ENCODE measurements at regions not wholly inside any gene's neighbourhood (a gene's known extent, or its start where the extent isn't known, plus 50 kb on each side); places are given as distances from the start of the nearest gene placed in this dataset.

DNA sequence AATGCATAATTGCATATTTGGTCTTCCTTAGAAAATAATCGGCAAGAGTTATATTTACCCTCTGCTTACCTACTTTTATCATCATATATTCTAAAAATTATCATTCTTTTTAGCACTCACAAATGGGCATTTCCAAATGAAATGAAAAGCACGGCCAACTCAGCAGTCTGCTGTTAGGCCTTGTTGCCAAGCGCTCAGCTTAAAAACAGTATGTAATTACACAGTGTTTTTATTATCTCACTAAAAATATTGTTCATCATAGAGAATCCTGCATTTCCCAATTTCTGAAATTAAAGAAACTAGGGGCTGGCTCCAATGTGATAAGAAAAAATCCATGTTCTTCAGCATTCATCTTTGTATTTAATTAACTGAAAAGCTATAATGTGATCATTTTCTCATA, 391.7 kb upstream of the ADARB2 start:
- DNase-seq, result no peak

DNA sequence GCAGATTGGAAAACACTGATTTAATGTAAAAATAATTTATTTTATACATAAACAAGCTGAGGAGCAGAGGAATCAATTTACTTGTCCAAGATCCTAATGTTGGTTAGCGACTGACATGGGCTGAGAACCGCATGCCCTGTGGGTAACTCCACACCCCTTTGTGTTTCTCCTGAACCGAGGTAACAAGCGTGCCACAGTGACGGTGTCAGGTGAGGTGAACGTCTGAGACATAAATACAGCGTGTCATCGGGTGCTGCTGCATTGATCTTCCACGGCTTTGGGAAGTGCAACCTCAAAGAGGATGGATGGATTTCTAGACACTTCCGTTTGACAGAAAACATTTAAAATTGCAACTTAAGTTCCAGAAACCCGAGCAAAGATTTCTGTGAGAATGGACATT, 386.8 kb upstream of the ADARB2 start:
- DNase-seq, result no peak

DNA sequence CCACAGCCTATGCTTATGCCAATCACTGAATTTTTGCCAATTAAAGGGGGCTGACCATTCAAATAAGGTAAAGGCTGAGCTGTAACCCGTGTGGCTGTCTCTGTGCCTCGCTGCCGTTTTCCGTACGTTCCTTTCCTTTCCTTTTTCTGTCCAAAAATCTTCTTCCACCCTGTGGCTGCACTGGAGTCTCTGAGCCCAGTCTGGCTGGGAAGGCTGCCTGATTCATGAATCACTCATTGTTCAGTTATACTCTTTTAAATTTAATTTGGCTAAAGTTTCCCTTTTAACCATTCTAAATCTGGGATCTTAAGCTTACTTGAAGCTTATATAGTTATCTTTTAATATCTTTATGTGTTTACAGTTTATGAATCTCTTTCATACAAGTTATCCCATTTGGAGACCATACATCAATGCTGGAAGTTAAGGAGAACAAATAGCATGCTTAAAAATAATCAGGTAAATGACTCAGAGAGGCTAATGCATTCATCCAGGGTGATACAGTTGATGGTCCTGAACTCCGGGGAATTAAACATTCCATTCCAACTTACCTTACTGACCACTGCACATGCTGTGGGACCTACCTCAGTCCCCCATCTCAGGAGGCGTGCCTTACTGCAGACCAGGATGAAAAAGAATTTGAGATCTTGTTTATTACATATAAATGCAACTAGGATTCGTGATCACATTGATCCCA, 385.3 kb upstream of the ADARB2 start:
- no peak for DNase-seq

DNA sequence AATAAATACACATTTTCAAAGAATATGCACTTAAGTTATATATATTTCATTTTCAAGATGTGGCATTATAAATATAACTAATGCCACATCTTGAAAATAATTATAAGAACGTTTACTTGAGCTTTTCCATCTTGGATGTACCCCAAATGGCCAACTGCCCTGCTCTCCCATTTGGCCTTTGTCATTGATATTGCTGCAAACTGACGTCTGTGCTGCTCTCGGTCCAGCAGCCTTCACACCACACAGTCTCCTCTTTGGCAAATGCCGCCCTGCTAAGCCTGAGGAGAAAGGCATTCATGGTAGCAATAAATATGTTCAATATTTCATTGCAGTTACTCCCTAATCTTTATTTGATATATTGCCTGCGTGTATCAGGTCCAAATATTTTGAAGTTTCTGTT, 384.6 kb upstream of the ADARB2 start:
- no peak for DNase-seq

DNA sequence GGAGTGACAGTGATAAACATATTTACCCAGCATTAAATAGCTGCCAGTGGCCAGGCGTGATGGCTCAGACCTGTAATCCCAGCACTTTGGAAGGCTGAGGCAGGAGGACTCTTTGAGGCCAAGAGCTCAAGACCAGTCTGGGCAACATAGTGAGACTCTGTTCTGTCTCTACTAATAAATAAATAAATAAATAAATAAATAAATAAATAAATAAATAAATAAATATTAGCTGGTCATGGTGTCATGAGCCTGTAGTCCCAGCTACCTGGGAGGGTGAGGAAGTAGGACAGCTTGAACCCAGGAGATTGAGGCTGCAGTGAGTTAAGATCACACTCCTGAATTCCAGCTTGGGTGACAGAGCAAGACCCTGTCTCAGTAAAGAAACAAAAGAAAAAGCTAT, 384.0 kb upstream of the ADARB2 start:
- no peak for DNase-seq

DNA sequence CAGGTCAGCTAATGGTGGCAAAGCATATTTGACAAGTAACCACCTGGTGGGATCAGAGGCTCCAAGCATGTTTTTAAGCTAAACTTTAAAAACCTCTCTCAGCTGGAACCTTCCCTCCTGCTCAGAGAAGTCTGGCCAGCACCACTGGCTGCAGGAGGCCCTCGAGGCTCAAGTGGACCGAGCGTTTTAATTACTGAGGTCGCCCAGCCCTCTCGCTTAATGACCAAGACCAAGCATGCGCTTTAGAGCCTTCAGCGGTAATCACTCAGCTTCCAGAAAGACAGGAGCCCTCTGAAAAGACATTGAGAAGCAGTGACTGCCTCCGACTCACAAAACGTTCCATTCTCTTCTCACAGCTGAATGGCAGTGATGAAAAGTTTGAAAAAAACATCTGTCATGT, 383.4 kb upstream of the ADARB2 start:
- no peak for DNase-seq

DNA sequence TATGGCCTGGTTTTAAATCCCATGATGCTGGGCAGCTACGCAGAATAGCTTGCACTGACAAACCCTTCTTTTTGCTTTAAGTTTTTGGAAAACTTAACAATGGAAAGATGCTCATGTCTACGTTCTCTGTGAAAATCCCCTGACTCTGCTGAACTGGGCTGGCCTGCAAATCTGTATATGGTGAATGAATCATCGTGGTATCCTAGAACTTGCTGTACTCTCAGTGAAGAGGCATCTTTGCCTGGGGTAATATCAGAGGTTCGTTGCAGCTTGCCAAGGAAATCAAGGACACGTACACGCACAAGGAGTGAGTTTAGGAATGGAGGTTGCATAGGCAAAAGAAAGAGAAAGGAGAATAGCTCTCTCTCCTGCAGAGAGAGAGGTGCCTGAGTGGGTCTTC, 382.0 kb upstream of the ADARB2 start:
- no peak for DNase-seq

DNA sequence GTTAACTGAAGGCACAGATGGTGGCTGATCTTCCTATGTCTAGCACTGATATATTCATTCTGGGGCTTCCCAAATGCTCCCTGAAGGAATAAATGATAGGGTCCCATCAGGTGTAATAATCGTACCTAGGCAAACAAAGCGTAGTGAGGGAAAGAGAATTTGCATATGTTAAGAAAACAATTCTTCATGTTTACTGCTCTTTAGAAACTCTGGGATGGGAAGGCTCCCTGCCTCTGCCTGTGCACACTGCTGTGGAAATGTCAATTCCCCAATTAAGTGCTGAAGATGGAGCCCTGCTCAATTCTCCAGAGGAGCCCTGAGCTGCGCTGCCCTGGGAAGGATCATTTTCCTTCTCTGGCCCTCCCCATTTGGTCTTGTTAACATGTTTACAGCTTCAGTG, 380.9 kb upstream of the ADARB2 start:
- no peak for DNase-seq

DNA sequence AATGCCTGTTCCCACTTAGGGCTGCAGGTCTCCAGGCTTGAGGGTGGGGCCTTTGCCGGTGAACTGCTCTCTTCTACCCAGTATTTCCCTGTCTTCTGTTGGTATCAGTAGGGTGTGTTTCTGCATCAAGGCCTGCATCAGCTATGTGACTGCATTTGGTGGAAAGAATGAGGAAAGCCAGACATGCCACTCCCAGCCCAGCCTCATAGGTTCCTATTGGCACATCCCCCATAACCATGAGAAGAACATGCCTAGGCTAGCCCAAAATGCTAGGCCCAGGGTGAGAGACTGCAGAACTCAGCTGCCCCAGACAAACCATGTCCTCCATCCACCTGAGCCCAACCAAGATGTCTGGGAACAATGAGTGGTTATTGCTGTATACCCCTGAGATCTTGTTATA, 380.3 kb upstream of the ADARB2 start:
- DNase-seq, result no peak

DNA sequence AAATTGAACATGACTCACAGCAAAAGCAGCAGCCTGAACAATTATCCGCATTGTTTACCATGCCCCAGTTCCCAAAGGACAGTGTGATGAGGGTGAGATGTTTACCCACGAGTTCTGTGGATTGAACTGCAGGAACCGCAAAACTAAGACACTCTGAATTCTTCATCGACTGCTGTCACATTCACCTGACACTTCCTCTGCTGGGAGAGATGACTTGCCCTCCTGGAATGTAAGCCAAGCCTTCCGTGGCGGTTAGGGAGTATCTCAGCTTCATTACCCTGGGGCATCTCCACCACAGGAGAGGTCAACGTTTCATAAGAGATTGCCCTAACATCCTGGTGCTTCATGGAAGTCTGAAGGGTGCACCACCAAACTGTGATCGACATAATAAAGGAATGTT, 374.6 kb upstream of the ADARB2 start:
- DNase-seq, result no peak

DNA sequence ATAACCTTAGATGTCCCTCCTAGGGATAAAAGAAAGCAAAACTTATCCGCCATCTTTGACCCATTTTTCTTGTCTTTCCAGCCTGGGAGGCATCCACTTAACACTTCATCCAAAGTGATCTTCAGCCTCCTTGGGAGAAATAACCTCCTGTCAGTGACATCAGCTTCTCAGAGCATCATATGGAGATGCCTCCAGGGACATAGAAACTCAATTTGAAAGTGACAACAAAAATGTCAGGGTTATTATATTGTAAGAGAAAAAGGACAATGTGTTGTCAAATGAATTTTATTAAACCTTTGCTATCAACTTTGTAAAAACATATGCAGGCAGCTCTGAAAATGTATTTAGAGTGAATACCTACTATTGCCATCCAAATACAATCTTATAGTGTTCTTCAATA, 371.2 kb upstream of the ADARB2 start:
- no peak for DNase-seq

DNA sequence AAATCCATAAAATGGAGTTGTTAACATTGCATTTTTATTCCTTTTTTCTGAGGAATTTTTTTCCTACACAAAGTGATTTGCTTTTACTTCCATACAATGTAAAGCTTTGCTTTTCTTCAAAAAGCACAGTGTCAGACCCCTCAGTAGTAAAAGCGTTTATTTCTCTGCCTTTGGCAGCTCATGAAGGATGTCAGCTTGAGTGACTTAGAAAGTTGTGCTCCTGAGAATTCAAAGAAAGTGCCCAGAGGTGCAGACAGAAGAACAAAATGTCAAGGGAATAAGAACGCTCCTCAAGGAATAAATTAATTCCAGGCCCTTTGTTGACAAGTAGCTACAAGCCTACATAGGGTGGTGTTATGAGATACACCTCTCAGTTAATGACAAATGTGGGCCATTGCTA, 369.3 kb upstream of the ADARB2 start:
- DNase-seq, result no peak

DNA sequence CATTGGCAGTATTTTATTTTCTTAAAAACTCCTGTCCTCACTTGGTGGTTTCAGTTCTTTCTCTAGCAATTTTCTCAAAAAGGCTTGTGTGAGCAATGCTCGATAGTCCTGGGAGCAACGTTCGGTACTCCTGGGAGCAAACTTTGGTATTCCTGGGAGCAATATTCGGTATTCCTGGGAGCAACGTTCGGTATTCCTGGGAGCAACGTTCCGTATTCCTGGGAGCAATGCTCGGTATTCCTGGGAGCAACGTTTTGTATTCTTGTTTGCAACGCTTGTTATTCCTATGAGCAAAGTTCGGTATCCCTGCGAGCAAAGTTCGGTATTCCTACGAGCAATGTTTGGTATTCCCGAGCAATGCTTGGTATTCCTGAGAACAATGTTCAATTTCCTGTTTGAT, 362.0 kb upstream of the ADARB2 start:
- no peak for DNase-seq

DNA sequence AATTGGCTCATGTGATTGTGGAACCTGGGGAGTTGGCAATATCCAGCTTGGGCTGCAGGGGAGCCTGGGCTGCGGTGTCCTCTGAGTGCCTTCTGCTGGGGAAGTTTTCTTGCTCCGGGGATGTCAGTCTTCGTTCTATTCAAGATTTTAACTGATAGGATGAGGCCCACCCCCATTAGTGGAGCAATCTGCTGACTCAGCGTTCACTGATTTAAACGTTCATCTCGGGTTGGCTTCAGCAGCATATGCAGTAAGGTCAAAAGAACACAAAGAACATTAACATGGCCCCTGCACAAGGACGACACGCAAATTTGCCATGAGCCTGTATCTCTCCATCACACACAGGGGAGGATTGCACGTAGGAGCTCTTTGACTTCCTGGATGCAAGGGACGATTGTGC, 360.6 kb upstream of the ADARB2 start:
- no peak for DNase-seq

DNA sequence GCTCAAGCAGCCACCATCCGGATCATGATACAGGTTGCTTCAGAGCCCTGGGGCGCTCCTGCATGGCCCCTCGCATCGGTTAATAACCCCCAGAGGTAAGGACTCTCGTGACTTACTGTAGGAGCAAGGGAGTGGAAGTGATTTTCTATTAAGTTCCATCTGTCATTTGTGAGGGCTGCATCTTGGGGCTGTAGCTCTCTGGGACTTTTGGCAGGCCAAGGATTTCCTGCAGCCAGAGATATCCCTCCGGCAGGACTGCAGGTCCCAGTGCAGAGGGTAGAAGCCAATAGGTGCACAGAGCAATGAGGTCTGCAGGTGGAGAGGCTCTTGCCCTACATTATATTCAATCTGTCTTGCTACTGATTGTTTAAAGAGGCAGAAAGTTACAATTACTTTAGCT, 356.8 kb upstream of the ADARB2 start:
- no peak for DNase-seq

DNA sequence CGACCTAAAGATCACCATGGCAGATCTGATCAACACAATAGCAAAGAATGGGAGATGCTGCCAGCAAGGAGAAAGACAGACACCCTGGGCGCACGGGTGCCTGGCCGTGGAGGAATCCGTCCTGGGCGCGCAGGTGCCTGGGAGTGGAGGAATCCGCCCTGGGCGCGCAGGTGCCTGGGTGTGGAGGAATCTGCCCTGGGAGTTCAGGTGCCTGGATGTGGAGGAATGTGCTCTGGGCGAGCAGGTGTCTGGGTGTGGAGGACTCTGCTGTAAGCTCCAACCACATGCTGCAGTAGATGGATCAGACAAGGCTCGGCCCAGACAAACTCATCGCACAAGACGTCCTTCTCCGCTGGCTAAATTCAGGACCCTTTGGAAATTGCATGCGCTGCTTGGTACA, 346.3 kb upstream of the ADARB2 start:
- DNase-seq, result no peak

DNA sequence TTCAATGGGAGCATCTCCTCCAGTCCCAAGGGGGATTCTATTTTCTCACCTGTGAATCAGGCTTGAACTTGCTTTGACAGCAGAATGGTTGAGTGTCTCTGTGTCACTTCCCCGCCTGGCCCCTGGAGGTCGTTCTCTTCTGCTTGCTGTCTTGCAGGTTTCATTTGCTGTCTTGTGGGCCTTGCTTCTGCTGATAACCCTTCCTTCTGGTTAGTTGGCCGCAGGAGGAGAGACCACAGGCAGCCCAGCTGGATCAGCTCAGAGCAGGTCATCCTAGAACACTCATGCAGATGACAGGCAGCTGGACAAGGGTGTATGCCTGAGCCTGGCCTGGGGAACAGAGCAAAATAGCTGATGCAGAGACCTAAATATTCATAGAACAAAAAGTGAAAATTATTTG, 344.2 kb upstream of the ADARB2 start:
- no peak for DNase-seq

DNA sequence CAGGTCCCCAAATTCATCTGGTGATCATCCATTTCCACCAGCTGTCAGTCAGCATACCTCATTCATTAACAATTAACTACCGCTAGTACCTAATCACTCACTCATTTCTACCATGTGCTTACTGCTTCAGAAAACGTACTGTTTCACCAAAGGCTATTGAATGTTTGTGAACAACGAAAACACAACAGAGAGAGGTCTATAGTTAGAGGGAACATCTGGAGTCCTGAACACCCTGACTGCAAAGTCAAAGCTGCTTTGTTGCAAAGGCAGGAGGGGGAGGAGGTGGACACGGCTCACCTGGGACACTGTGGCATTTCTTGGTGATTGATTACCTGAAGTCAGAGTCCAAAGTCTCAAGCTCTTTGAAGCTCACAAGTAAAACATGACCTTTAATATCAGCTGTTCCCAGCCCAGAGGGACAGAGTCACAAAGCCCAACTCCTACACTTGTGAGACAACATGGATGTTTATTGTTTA, 342.3 kb upstream of the ADARB2 start:
- DNase-seq, result no peak

DNA sequence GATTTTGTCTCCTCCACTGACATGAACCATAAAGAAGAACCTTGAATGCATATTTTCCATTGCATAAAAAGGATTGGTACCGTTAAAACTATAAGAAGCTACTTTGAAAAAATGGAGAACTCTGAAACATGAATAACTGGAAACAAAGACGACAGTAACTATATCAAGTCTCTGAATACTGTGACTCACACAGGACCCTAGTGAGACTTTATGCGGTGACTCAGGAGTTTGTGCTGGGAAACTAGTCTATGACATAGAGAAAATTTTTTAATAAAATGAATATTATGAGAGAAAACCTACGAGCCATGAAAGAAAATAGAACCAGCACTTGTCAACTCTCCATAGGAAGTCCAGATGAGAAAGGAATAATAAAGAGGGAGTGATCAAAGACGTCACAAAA, 339.9 kb upstream of the ADARB2 start:
- no peak for DNase-seq

DNA sequence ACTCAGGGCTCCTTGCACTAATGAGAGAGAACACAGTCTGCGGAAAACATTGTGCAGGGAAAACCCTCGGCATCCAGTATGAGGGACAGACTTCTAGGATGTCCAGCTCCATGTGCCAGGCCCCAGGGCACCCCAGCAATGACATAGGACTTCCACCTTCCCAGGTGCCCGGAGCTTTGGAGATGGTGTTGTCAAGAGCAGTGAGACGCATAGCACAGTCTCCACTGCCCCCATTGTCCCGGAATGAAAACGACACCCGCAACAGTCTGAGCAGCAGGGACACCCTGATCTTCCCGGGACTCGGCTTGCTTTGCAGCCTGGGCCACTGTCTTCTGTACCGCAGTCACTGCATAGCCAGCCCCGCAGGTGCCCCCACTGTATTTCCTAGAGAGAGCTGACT, 339.2 kb upstream of the ADARB2 start:
- DNase-seq, result no peak

DNA sequence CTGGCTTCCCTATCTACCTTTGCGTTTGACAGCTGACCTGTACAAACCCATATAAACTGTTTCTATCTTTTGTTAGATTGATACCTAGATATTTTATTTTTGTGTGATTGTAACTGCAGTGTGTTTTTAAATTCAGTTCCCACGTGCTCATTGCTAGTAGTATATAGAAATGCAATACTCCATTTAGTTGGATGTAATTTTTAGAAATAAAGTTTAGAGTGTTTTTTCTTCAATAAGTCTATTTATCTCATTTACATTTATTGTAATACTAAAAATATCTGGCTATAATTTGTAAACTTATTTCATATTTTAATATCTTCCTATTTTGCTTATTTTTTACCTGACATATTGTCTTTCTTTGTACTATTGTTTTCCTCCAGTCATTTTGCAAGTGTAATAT, 329.7 kb upstream of the ADARB2 start:
- no peak for DNase-seq

DNA sequence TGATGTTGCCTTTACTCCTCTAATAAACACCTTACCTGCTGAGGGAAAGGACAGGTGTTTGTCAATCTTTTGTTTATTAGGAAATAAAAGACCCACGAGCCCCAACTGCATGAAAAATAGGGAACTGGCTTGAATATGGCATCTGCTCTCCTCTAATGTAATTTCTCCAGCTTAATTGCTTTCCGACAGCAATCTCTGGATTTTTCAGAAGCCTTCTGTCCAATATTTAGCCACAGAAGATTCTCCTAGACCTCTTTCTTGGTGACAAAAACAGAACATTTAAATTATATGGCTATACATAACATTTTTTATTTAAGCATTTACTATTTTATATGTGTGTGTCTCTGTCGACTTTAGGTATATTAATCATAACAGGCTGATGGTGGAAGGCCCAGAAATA, 317.4 kb upstream of the ADARB2 start:
- DNase-seq, result no peak

DNA sequence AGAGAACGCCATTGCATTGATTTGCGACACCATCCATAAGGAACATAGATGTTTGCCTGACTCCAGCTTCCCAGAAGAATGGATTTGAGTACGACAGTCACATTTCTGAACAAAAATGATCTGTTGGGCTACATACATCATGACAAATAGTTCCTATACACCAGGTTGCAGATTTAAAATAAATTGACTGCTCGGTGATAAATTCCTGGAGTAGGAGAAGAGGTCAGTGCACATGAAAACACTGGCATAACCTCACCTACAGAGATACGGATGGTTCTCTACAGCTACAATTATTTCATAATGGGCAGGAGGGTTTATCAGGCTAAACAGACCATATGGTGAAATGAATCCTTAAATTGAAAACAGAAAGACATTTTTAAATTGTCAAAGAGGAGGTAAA, 316.5 kb upstream of the ADARB2 start:
- DNase-seq, result no peak

DNA sequence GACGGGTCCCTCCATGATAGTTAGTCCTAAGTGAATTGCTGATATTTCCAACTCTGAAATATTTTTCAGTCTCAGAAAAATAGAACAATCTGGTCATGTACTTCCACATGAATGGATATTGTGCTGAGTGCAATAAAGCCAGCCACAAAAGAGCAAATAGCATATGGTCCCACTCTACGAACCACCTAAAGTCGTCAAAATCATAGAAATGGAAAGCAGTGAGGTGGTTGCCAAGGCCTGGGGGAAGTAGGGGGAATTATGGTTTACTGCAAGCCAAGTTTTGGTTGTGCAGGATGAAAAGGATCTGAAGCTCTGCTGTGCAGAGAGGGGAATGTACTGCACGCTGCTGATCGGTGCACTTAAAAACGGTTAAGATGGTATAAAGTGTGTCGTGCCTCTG, 313.8 kb upstream of the ADARB2 start:
- no peak for DNase-seq

DNA sequence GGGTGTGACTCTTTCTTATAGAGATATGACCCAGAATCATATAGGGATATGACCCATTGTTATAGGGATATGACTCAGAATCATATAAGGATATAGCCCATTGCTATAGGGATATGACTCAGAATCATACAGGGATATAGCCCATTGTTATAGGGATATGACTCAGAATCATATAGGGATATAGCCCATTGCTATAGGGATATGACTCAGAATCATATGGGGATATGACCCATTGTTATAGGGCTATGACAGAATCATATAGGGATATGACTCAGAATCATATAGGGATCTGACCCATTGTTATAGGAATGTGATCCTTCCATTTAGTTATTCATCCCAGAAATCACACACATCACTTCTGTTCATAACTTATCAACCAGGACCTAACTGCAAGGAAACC, 312.2 kb upstream of the ADARB2 start:
- no peak for DNase-seq

Measured in stimulated activated CD4-positive, alpha-beta T cell treated with anti-CD3 and anti-CD28 coated beads, Interleukin-4, amount 100 ng/mL, for 24 hours (primary cell).